ENCODE measurements at regions not wholly inside any gene's neighbourhood (a gene's known extent, or its start where the extent isn't known, plus 50 kb on each side); places are given as distances from the start of the nearest gene placed in this dataset.

GRCh38 chr2:186425576-186425975, 60.5 kb upstream of the ZC3H15 start:
- POLR2A ChIA-PET: no interaction called here

GRCh38 chr2:186426153-186427016, 59.7 kb upstream of the ZC3H15 start:
- 2% methylated on average over 3 of the region's 3 CpGs for WGBS (ENCODE audit: insufficient coverage, low coverage, missing lambda C conversion rate)
- H3K4me3 ChIP-seq: no peak overlapping the region
- no peaks in the 10 kb centered on the region for H3K36me3 ChIP-seq (ENCODE audit: control insufficient read depth, insufficient read depth, low read length)
- no peaks in the 10 kb centered on the region for H3K79me2 ChIP-seq (ENCODE audit: control insufficient read depth, insufficient read depth, low read length)
- ChIA-PET POLR2A (no interaction called here), CTCF (ENCODE audit: low intra/inter-chr PET ratio) (interaction anchor here (0.5 kb wide), 1 partner anchor 1027 kb away, joined by 3 read pairs; no protein-coding TSS in a partner anchor)
- H3K4me1 ChIP-seq (replicated peaks in 1 of 2; ENCODE audit: control insufficient read depth in 2 of 2, insufficient read depth in 2 of 2, low read length in 2 of 2): no peaks in the 10 kb centered on the region
- DNase-seq (ENCODE audit: extremely low read depth in 1 of 4, low spot score in 3 of 4) (no peak), FAIRE-seq (no peak), ATAC-seq (no peak)
- no peaks in the 10 kb centered on the region for H3K27me3 ChIP-seq (ENCODE audit: control insufficient read depth in 2 of 2, insufficient read depth in 2 of 2, low read length in 2 of 2)
- no peak overlapping the region for H2AFZ ChIP-seq (ENCODE audit: low read depth, low read length)
- no peaks in the 10 kb centered on the region for H3K9me1 ChIP-seq (ENCODE audit: control insufficient read depth, insufficient read depth, low read length)
- H3K9me3 ChIP-seq (replicated peaks; ENCODE audit: control insufficient read depth, insufficient read depth, low read depth, low read length): no peaks in the 10 kb centered on the region
- in situ Hi-C loops (cut with MboI): no loop called here
- H4K20me1 ChIP-seq (replicated peaks; ENCODE audit: control insufficient read depth, insufficient read depth, low read length): no peaks in the 10 kb centered on the region
- H3K9ac ChIP-seq (ENCODE audit: insufficient read depth in 1 of 2, low read depth in 2 of 2, low read length in 2 of 2): no peak overlapping the region
- no peak overlapping the region for H3K27ac ChIP-seq (ENCODE audit: extremely low read depth, low read depth, low read length)
- BruUV-seq (replicated peaks): no TSS peak
- no peak overlapping the region for H3K4me2 ChIP-seq (ENCODE audit: insufficient read depth, low read length)
- intact Hi-C loops (cut with micrococcal nuclease): no loop called here
- no peak for TF ChIP-seq GATA2 (CRISPR knock-in tag; IDR thresholded peaks at IDR 0.05)
- no peak for TF ChIP-seq HEY1 (CRISPR knock-in tag; IDR thresholded peaks at IDR 0.05; ENCODE audit: borderline replicate concordance)
- no peak for TF ChIP-seq ZBTB26 (CRISPR knock-in tag; IDR thresholded peaks at IDR 0.05)
- TF ChIP-seq DMBX1 (CRISPR knock-in tag; IDR thresholded peaks at IDR 0.05; ENCODE audit: borderline replicate concordance): no peak
- no peak for TF ChIP-seq TCF3 (CRISPR knock-in tag; IDR thresholded peaks at IDR 0.05)
- no peak for TF ChIP-seq ZKSCAN3 (CRISPR knock-in tag; IDR thresholded peaks at IDR 0.05)
- TF ChIP-seq MCM2 (IDR thresholded peaks at IDR 0.05; ENCODE audit: low read depth): no peak
- no peak for TF ChIP-seq ZNF785 (CRISPR knock-in tag; IDR thresholded peaks at IDR 0.05)
- no peak for TF ChIP-seq MAFG (tag; conservative IDR thresholded peaks at IDR 0.05)
- no peak for TF ChIP-seq CREB3L1 (IDR thresholded peaks at IDR 0.05; ENCODE audit: borderline replicate concordance, low read depth)
- no peak for TF ChIP-seq ZFP36 (IDR thresholded peaks at IDR 0.05; ENCODE audit: low read depth, low read length, partially characterized antibody)

More at GRCh38 chr2:186425576-186425975, 60.5 kb upstream of the ZC3H15 start:
- no peak overlapping the region for H3K9ac ChIP-seq (ENCODE audit: insufficient read depth in 1 of 2, low read depth in 2 of 2, low read length in 2 of 2)
- no peaks in the 10 kb centered on the region for H3K9me3 ChIP-seq (replicated peaks; ENCODE audit: control insufficient read depth, insufficient read depth, low read depth, low read length)
- H3K4me2 ChIP-seq (ENCODE audit: insufficient read depth, low read length): no peak overlapping the region
- no peak for ATAC-seq
- H3K27me3 ChIP-seq (ENCODE audit: control insufficient read depth in 2 of 2, insufficient read depth in 2 of 2, low read length in 2 of 2): no peaks in the 10 kb centered on the region
- in situ Hi-C loops (cut with MboI) (no loop called here), intact Hi-C loops (cut with micrococcal nuclease) (no loop called here)
- BruUV-seq (replicated peaks): no TSS peak
- no peaks in the 10 kb centered on the region for H3K36me3 ChIP-seq (ENCODE audit: control insufficient read depth, insufficient read depth, low read length)
- no peak for FAIRE-seq
- H3K9me1 ChIP-seq (ENCODE audit: control insufficient read depth, insufficient read depth, low read length): no peaks in the 10 kb centered on the region
- H4K20me1 ChIP-seq (replicated peaks; ENCODE audit: control insufficient read depth, insufficient read depth, low read length): no peaks in the 10 kb centered on the region
- no peak overlapping the region for H3K27ac ChIP-seq (ENCODE audit: extremely low read depth, low read depth, low read length)
- no peaks in the 10 kb centered on the region for H3K4me1 ChIP-seq (replicated peaks in 1 of 2; ENCODE audit: control insufficient read depth in 2 of 2, insufficient read depth in 2 of 2, low read length in 2 of 2)
- TF ChIP-seq ZNF445 (CRISPR knock-in tag; IDR thresholded peaks at IDR 0.05; ENCODE audit: low read depth) (no peak), MEF2D (tag; conservative IDR thresholded peaks at IDR 0.05; ENCODE audit: low read depth) (no peak), KLF13 (tag; IDR thresholded peaks at IDR 0.05; ENCODE audit: borderline replicate concordance, low read depth) (no peak), ZNF184 (CRISPR knock-in tag; IDR thresholded peaks at IDR 0.05) (no peak), MYC (IDR thresholded peaks at IDR 0.05; ENCODE audit: low read depth, low read length) (no peak), MYC (CRISPR knock-in tag; IDR thresholded peaks at IDR 0.05; ENCODE audit: borderline replicate concordance, low read depth) (no peak), FOS (IDR thresholded peaks at IDR 0.05; ENCODE audit: extremely low read depth, insufficient read length) (no peak), HNRNPLL (IDR thresholded peaks at IDR 0.05; ENCODE audit: low read depth, low read length, poor library complexity, severe bottlenecking) (no peak)
- CTCF ChIA-PET (ENCODE audit: low intra/inter-chr PET ratio): no interaction called here
- DNase-seq (ENCODE audit: extremely low read depth in 1 of 4, low spot score in 3 of 4): no peak
- 0% methylated on average over 1 of the region's 1 CpG for WGBS (ENCODE audit: insufficient coverage, low coverage, missing lambda C conversion rate)
- H3K4me3 ChIP-seq: no peak overlapping the region
- H3K79me2 ChIP-seq (ENCODE audit: control insufficient read depth, insufficient read depth, low read length): no peaks in the 10 kb centered on the region
- no peak overlapping the region for H2AFZ ChIP-seq (ENCODE audit: low read depth, low read length)
